ENCODE measurements at regions not wholly inside any gene's neighbourhood (a gene's known extent, or its start where the extent isn't known, plus 50 kb on each side); places are given as distances from the start of the nearest gene placed in this dataset.

- DNase-seq: peak; percentile 35
Observed at GRCh38 chrY:13168257-13168656, 263.6 kb downstream of the DDX3Y start.

Measured in hematopoietic multipotent progenitor cell treated with erythropoietin and hydrocortisone succinate and interleukin-3 and kit ligand, for 4 days (in vitro differentiated cells).